Tibial nerve (tissue), 4 donors: ENCODE measurements at regions not wholly inside any gene's neighbourhood (a gene's known extent, or its start where the extent isn't known, plus 50 kb on each side); places are given as distances from the start of the nearest gene placed in this dataset.

Experiments used
- DNase-seq, 2 donors: peaks; one replicate each; pipeline ENCODE4 v3.0.0-alpha.2; 2019; ENCODE audit warnings: low spot score in 2 of 2
- H3K27ac ChIP-seq, 4 donors: fragments of 200-600 bp; sonication (generic) in 3 of 4; one replicate each; pipeline ENCODE4 v1.5.1; 2017 to 2019; ENCODE audit warnings: mild to moderate bottlenecking in 1 of 4
- H3K27me3 ChIP-seq, 2 donors: fragments of 200-600 bp; sonication (generic) in 1 of 2; one replicate each; pipeline versions ENCODE4 v1.5.1 to v1.6.0; 2017 to 2019
- H3K36me3 ChIP-seq, 3 donors: fragments of 200-600 bp; sonication (generic); one replicate each; pipeline ENCODE4 v1.5.1; 2018 to 2019
- H3K4me1 ChIP-seq, 4 donors: fragments of 200-600 bp; sonication (generic) in 3 of 4; one replicate each; pipeline ENCODE4 v1.5.1; 2017 to 2019
- H3K4me3 ChIP-seq, 4 donors: fragments of 200-600 bp; sonication (generic) in 3 of 4; one replicate each; pipeline ENCODE4 v1.5.1; 2017 to 2019; ENCODE audit warnings: mild to moderate bottlenecking in 1 of 4, moderate library complexity in 1 of 4
- H3K9me3 ChIP-seq, 4 donors: fragments of 200-600 bp; sonication (generic) in 3 of 4; one replicate each; pipeline ENCODE4 v1.5.1; 2017 to 2019
- EP300 ChIP-seq, 2 donors: sonication (generic); formaldehyde crosslinking; IDR thresholded peaks; one replicate each; pipeline ENCODE4 v1.6.1; 2017; ENCODE audit warnings: antibody characterized with exemption in 2 of 2, mild to moderate bottlenecking in 1 of 2
- POLR2A ChIP-seq, 2 donors: fragments of 450-650 bp; IDR thresholded peaks; one replicate each; pipeline ENCODE4 v1.6.1; 2017; ENCODE audit warnings: antibody characterized with exemption in 2 of 2, mild to moderate bottlenecking in 2 of 2, moderate library complexity in 2 of 2
- WGBS, 2 donors: methylation state at CpG; one replicate each; pipeline ENCODE4 v1.1.5; 2018; 5-methylcytosine and 5-hydroxymethylcytosine counted together
- TF ChIP-seq, protein P1 (sequence below), 5 experiments: fragments of 200-600 bp in 3 of 5; fragments of 450-650 bp in 2 of 5; sonication (generic) in 3 of 5; IDR thresholded peaks; one replicate each; pipeline ENCODE4 v1.5.1; 2016 to 2019; ENCODE audit warnings: antibody characterized with exemption in 5 of 5, mild to moderate bottlenecking in 3 of 5, moderate library complexity in 2 of 5

DNA sequence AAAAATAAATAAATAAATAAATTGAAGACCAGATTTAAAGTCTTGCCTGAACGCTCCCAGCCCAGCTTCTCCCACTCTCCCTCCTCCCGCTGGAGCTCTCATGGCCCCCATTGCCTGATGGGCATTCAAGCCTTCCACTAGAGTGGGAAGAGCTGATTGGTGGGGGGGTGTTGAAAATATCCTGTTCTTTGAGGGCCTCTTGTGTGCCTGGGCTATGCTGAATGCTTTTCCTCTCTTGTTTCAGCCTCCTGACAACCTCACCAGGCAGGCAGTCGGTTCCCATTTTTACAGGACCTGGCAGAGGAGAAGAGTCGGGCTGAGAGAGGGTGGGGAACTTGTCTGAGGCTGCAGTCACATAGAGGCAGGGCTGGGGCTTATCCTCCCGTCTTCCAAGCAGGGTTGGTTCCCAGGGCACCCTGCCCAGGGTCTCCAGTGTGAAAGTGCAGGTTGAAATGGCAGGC is 59.2 kb upstream of the SSBP3 start:
- no peaks in the 10 kb centered on the region for H3K36me3 ChIP-seq
- peaks cover 0 to 18% (median 6%) of the 10 kb centered on the region in 4 donors for H3K4me1 ChIP-seq
- no peaks in the 10 kb centered on the region for H3K9me3 ChIP-seq
- no peak overlapping the region for H3K4me3 ChIP-seq
- no peak for DNase-seq
- TF ChIP-seq EP300 (IDR thresholded peaks at IDR 0.05) (no peak), POLR2A (IDR thresholded peaks at IDR 0.05) (no peak)
- TF ChIP-seq, protein P1, sequence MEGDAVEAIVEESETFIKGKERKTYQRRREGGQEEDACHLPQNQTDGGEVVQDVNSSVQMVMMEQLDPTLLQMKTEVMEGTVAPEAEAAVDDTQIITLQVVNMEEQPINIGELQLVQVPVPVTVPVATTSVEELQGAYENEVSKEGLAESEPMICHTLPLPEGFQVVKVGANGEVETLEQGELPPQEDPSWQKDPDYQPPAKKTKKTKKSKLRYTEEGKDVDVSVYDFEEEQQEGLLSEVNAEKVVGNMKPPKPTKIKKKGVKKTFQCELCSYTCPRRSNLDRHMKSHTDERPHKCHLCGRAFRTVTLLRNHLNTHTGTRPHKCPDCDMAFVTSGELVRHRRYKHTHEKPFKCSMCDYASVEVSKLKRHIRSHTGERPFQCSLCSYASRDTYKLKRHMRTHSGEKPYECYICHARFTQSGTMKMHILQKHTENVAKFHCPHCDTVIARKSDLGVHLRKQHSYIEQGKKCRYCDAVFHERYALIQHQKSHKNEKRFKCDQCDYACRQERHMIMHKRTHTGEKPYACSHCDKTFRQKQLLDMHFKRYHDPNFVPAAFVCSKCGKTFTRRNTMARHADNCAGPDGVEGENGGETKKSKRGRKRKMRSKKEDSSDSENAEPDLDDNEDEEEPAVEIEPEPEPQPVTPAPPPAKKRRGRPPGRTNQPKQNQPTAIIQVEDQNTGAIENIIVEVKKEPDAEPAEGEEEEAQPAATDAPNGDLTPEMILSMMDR (IDR thresholded peaks at IDR 0.05), result no peak
- 15 to 24% methylated on average over 5 of the region's 5 CpGs for WGBS, 2 donors
- no peaks in the 10 kb centered on the region for H3K27me3 ChIP-seq
- H3K27ac ChIP-seq, result no peak overlapping the region

DNA sequence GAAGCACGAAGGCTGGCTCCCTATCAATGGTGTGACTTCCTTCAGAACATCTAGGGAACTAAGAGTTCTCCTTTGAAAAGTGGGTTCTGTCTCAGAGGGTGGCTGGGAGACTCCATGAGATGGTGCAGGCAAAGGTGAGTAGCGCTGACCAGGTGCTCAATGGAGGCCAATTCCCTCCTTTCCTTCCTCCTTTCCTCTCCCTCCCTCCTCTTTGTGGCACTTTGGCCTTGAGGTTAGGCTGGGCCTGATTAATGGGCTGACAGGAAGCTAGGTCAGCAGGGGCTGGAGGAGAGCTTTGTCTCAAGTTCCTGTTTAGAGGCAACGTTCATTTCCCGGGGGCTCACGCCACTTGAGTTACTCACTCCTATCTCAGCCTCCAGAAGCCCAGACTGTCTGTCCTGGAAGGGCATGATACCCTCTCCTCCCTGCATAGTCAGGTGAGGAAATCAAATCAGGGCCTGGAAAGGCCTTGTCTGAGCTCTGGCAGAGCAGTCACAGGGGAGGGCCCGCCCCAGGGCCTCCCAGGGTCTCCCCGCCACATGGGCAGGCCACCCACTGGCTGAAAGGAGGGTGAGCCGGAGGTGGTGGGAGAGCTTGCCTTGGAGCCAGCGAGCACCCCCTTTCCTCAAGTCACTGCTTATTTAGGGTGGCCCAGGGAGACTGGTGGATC is 58.4 kb upstream of the SSBP3 start:
- TF ChIP-seq POLR2A (IDR thresholded peaks at IDR 0.05), result no peak
- TF ChIP-seq EP300 (IDR thresholded peaks at IDR 0.05), result no peak
- TF ChIP-seq, protein P1 (IDR thresholded peaks at IDR 0.05), result no peak
- Histone ChIP-seq H3K4me1 (peaks cover 0 to 24% (median 6%) of the 10 kb centered on the region in 4 donors), H3K4me3 (no peak overlapping the region), H3K36me3 (no peaks in the 10 kb centered on the region), H3K9me3 (no peaks in the 10 kb centered on the region), H3K27ac (no peak overlapping the region), H3K27me3 (peaks cover 0 to 3% of the 10 kb centered on the region in 2 donors)
- 66% methylated on average over 9 of the region's 9 CpGs for WGBS, 2 donors
- DNase-seq, result no peak

DNA sequence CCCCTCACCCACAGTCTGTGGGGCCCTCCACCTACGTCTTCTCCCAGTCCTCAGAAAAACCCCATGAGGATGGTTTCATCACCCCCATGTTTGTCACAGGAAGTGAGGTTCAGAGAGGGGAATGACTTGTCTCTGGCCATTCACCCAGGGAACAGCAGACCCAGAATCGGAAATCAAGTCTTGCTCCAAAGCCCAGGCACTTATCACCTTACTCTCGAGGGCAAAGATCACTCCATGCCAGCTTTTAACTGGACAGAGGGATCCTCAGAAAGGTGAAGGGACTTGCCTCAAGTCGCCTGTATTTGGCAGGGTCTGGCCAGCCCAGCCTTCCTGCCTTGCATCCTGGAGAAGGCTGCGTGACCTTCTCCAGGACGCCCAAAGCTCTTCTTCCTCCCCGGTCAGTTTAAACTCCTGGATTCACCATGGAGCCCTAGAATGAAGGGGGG is 57.9 kb upstream of the SSBP3 start:
- Histone ChIP-seq H3K36me3 (no peaks in the 10 kb centered on the region), H3K4me1 (peaks cover 0 to 30% (median 6%) of the 10 kb centered on the region in 4 donors), H3K4me3 (no peak overlapping the region), H3K27me3 (peaks cover 0 to 3% of the 10 kb centered on the region in 2 donors), H3K9me3 (no peaks in the 10 kb centered on the region), H3K27ac (no peak overlapping the region)
- DNase-seq, result no peak
- WGBS, 2 donors, result 90 to 95% methylated on average over 7 of the region's 7 CpGs
- TF ChIP-seq EP300 (IDR thresholded peaks at IDR 0.05) (no peak), POLR2A (IDR thresholded peaks at IDR 0.05) (no peak)
- TF ChIP-seq, protein P1 (IDR thresholded peaks at IDR 0.05), result no peak

DNA sequence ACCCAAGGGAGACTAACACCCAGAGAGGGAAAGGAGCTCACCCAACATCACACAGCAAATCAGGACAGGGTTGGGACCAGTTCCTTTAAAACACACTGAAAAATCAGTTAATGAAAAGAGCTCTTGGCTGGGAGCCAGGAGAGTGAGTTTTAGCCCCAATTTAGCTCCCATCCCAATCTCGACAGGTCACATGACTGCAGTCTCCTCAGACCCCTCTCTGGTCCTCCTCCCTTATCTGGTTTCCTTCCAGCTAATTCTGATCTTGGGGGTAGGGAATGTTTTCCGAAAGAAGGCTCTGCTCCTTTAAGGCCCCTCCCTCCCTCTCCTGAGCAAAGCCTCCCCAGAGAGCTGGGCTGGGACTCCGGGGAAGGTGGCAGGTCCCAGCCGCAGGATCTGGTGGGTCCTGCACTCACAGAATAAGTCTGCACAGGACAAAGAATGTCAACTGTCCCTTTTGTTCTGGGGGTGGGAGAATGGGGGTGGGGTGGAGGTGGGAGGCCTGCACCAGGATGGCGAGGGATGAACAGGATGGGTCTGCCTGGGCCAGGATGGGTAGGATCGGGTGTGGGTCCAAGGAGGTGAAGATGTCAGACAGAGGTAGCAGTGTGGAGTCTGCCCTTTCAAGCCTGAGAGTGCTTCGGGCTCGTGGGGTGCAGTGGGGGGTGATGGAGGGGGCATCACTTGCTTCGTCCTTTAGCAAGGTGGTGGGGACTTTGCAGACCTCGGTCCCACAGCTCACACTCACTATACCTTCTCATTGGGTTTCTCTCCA is 57.3 kb upstream of the SSBP3 start:
- peaks cover 0 to 30% (median 6%) of the 10 kb centered on the region in 4 donors for H3K4me1 ChIP-seq
- H3K9me3 ChIP-seq, result no peaks in the 10 kb centered on the region
- no peak overlapping the region for H3K27ac ChIP-seq
- 63 to 67% methylated on average over 10 of the region's 10 CpGs for WGBS, 2 donors
- peaks cover 0 to 3% of the 10 kb centered on the region in 2 donors for H3K27me3 ChIP-seq
- DNase-seq, result no peak
- no peaks in the 10 kb centered on the region for H3K36me3 ChIP-seq
- TF ChIP-seq EP300 (IDR thresholded peaks at IDR 0.05), result no peak
- TF ChIP-seq, protein P1 (IDR thresholded peaks at IDR 0.05), result no peak
- no peak for TF ChIP-seq POLR2A (IDR thresholded peaks at IDR 0.05)
- no peak overlapping the region for H3K4me3 ChIP-seq
